ENCODE measurements at regions not wholly inside any gene's neighbourhood (a gene's known extent, or its start where the extent isn't known, plus 50 kb on each side); places are given as distances from the start of the nearest gene placed in this dataset.

DNA sequence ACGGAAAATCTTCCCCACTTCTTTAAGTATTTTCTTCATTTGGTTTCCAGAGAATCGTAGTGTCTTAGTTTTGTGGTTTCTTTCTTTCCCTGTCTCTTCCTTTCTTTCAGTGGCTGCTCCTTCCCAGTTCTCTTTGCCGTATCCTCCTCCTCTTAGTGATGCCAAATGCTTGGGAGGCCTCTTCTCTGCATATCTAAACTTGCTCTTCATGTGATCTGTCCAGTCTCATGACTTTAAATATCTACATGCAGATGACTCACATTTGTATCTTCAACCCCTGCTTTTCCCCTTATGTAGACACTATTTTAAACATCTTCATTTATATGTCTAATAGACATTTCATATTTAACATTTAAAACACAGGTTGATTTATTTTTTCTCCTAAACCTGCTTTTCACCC, 149.2 kb downstream of the PTCSC3 start:
- Histone ChIP-seq H3K4me2 (ENCODE audit: low read depth, low read length, poor library complexity, severe bottlenecking) (no peak overlapping the region), H3F3A (ENCODE audit: low read depth) (no peaks in the 10 kb centered on the region), H3K9me2 (replicated peaks; ENCODE audit: low read depth, low read length) (no peaks in the 10 kb centered on the region), H3K79me2 (ENCODE audit: insufficient read depth, low read length) (no peaks in the 10 kb centered on the region), H3K36me3 (ENCODE audit: insufficient read depth, low read length) (no peaks in the 10 kb centered on the region), H4K20me1 (ENCODE audit: insufficient read depth, low read length, poor library complexity, severe bottlenecking) (no peaks in the 10 kb centered on the region), H3K4me3 (ENCODE audit: low read length, poor library complexity, severe bottlenecking) (no peak overlapping the region), H3K9me3 (ENCODE audit: insufficient read depth, low read depth, low read length) (no peaks in the 10 kb centered on the region), H3K9ac (ENCODE audit: low read depth, low read length, poor library complexity, severe bottlenecking) (no peak overlapping the region), H3K4me1 (ENCODE audit: insufficient read depth, low read length, poor library complexity, severe bottlenecking) (no peaks in the 10 kb centered on the region), H3K27me3 (ENCODE audit: insufficient read depth, low read length, poor library complexity, severe bottlenecking) (no peaks in the 10 kb centered on the region), H2AFZ (ENCODE audit: low read length) (no peak overlapping the region)
- TF ChIP-seq EZH2phosphoT487 (IDR thresholded peaks at IDR 0.05; ENCODE audit: borderline replicate concordance): no peak
- TF ChIP-seq, protein P1, sequence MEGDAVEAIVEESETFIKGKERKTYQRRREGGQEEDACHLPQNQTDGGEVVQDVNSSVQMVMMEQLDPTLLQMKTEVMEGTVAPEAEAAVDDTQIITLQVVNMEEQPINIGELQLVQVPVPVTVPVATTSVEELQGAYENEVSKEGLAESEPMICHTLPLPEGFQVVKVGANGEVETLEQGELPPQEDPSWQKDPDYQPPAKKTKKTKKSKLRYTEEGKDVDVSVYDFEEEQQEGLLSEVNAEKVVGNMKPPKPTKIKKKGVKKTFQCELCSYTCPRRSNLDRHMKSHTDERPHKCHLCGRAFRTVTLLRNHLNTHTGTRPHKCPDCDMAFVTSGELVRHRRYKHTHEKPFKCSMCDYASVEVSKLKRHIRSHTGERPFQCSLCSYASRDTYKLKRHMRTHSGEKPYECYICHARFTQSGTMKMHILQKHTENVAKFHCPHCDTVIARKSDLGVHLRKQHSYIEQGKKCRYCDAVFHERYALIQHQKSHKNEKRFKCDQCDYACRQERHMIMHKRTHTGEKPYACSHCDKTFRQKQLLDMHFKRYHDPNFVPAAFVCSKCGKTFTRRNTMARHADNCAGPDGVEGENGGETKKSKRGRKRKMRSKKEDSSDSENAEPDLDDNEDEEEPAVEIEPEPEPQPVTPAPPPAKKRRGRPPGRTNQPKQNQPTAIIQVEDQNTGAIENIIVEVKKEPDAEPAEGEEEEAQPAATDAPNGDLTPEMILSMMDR (conservative IDR thresholded peaks at IDR 0.05; ENCODE audit: low read length): no peak

DNA sequence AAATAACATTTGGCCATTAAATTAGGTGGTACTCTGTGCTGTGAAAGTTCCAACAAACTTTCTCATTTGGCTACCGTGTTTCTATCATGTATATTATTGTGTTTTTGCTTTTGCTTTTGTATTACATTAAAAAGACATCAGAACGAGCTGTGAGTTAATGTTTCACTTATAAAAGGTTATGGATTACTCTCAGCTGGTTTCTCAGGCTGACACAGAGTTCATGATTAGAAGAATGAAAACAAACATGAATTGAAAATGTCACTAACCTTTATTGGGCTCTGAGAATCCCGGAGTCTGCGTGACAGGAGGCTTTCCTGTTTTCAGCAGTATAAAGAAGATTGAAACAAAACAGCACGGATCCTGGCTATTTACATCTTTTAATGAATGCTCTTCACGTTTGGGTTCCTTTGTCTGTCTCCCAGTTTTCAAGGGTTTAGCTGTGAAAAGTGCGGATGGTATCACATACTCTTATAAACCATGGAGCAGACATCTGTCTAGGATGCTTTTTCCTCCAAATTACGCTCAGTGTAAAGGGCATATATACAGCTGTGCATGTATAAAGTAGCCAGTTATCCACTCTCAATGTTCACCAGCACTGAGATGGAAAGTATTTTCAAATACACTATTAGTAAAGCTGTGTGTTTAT, 153.6 kb downstream of the PTCSC3 start:
- Histone ChIP-seq H3K4me3 (ENCODE audit: low read length, poor library complexity, severe bottlenecking) (no peak overlapping the region), H3K9me3 (ENCODE audit: insufficient read depth, low read depth, low read length) (no peaks in the 10 kb centered on the region), H3K27me3 (ENCODE audit: insufficient read depth, low read length, poor library complexity, severe bottlenecking) (no peaks in the 10 kb centered on the region), H4K20me1 (ENCODE audit: insufficient read depth, low read length, poor library complexity, severe bottlenecking) (no peaks in the 10 kb centered on the region), H2AFZ (ENCODE audit: low read length) (no peak overlapping the region), H3K79me2 (ENCODE audit: insufficient read depth, low read length) (no peaks in the 10 kb centered on the region), H3K4me2 (ENCODE audit: low read depth, low read length, poor library complexity, severe bottlenecking) (no peak overlapping the region), H3K9me2 (replicated peaks; ENCODE audit: low read depth, low read length) (no peaks in the 10 kb centered on the region), H3F3A (ENCODE audit: low read depth) (no peaks in the 10 kb centered on the region), H3K36me3 (ENCODE audit: insufficient read depth, low read length) (no peaks in the 10 kb centered on the region), H3K4me1 (ENCODE audit: insufficient read depth, low read length, poor library complexity, severe bottlenecking) (no peaks in the 10 kb centered on the region), H3K9ac (ENCODE audit: low read depth, low read length, poor library complexity, severe bottlenecking) (no peak overlapping the region)
- TF ChIP-seq EZH2phosphoT487 (IDR thresholded peaks at IDR 0.05; ENCODE audit: borderline replicate concordance): no peak
- TF ChIP-seq, protein P1 (conservative IDR thresholded peaks at IDR 0.05; ENCODE audit: low read length): no peak

DNA sequence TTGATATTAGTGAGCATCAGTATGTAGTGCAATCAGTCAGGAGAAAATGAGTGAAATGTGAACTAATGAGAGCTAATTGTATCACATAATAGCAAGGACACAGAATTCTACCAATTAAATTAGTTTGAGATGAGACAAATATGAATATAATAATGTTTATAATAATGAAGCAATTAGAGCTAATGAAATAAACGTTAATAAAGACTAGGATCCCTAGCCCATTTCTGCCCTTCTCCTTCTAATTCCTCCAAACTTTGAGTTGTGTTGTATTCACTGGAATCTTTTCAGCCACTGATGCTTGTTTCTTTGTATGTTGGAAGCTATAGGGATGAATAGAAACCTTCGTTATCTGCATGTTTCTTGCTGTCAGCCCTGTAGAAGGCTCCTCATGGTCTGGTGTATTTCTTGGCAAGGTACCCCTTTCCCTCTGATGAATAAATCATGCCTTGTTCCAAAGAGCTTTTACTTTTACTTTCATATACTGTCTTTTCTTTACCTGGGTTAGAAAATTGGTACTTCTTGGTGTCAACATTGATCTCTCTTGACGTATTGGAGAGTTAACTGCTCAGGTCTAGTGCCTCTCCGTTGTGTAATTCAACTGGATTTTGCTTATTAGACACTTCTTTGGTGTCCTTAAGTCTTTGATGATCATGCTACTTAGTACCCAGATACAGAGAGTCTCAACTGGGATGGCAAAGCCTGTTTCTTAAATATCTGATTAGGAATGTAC, 154.8 kb downstream of the PTCSC3 start:
- Histone ChIP-seq H3K4me2 (ENCODE audit: low read depth, low read length, poor library complexity, severe bottlenecking) (no peak overlapping the region), H3K9me2 (replicated peaks; ENCODE audit: low read depth, low read length) (no peaks in the 10 kb centered on the region), H3K27me3 (ENCODE audit: insufficient read depth, low read length, poor library complexity, severe bottlenecking) (no peaks in the 10 kb centered on the region), H4K20me1 (ENCODE audit: insufficient read depth, low read length, poor library complexity, severe bottlenecking) (no peaks in the 10 kb centered on the region), H3K79me2 (ENCODE audit: insufficient read depth, low read length) (no peaks in the 10 kb centered on the region), H3K4me1 (ENCODE audit: insufficient read depth, low read length, poor library complexity, severe bottlenecking) (no peaks in the 10 kb centered on the region), H3K4me3 (ENCODE audit: low read length, poor library complexity, severe bottlenecking) (no peak overlapping the region), H3K36me3 (ENCODE audit: insufficient read depth, low read length) (no peaks in the 10 kb centered on the region), H3K9me3 (ENCODE audit: insufficient read depth, low read depth, low read length) (no peaks in the 10 kb centered on the region), H3K9ac (ENCODE audit: low read depth, low read length, poor library complexity, severe bottlenecking) (no peak overlapping the region), H2AFZ (ENCODE audit: low read length) (no peak overlapping the region), H3F3A (ENCODE audit: low read depth) (no peaks in the 10 kb centered on the region)
- TF ChIP-seq, protein P1 (conservative IDR thresholded peaks at IDR 0.05; ENCODE audit: low read length): no peak
- TF ChIP-seq EZH2phosphoT487 (IDR thresholded peaks at IDR 0.05; ENCODE audit: borderline replicate concordance): no peak

Measured in Loucy (cell line).